ENCODE measurements at regions not wholly inside any gene's neighbourhood (a gene's known extent, or its start where the extent isn't known, plus 50 kb on each side); places are given as distances from the start of the nearest gene placed in this dataset.

- TF ChIP-seq POLR2A (IDR thresholded peaks at IDR 0.05), result no peak
- no peak for TF ChIP-seq CTCF (IDR thresholded peaks at IDR 0.05 in 4 of 5, conservative IDR thresholded peaks at IDR 0.05 in 1 of 5)
Measured at GRCh38 chr2:129803032-129803431, 176.4 kb upstream of the RAB6C start.
